Esophagus muscularis mucosa (tissue), 4 donors: ENCODE measurements at regions not wholly inside any gene's neighbourhood (a gene's known extent, or its start where the extent isn't known, plus 50 kb on each side); places are given as distances from the start of the nearest gene placed in this dataset.

Experiments used
- DNase-seq: peaks from one replicate; pipeline ENCODE4 v3.0.0-alpha.2; 2017; ENCODE audit errors: extremely low spot score
- H3K27ac ChIP-seq, 4 donors: fragments of 200-600 bp; sonication (generic); replicated peaks in 1 of 4; 1 replicate in 3 of 4; 2 replicates in 1 of 4; pipeline ENCODE4 v1.5.1; 2016 to 2019; ENCODE audit warnings: mild to moderate bottlenecking in 1 of 4
- H3K27me3 ChIP-seq, 4 donors: fragments of 200-600 bp; sonication (generic); one replicate each; pipeline versions ENCODE4 v1.5.1 to v1.6.0; 2016 to 2019
- H3K36me3 ChIP-seq, 4 donors: fragments of 200-600 bp; sonication (generic); one replicate each; pipeline ENCODE4 v1.5.1; 2016 to 2019
- H3K4me1 ChIP-seq, 4 donors: fragments of 200-600 bp; sonication (generic); one replicate each; pipeline ENCODE4 v1.5.1; 2016 to 2019
- H3K4me3 ChIP-seq, 4 donors: fragments of 200-600 bp; sonication (generic); 1 replicate in 2 of 4; 2 replicates in 2 of 4; pipeline ENCODE4 v1.5.1; 2016 to 2019; ENCODE audit warnings: mild to moderate bottlenecking in 4 of 4, moderate library complexity in 1 of 4
- H3K9me3 ChIP-seq, 4 donors: fragments of 200-600 bp; sonication (generic); 1 replicate in 3 of 4; 2 replicates in 1 of 4; pipeline ENCODE4 v1.5.1; 2016 to 2019
- CTCF ChIP-seq, 3 experiments: fragments of 200-600 bp in 2 of 3; fragments of 450-650 bp in 1 of 3; sonication (generic) in 2 of 3; IDR thresholded peaks; one replicate each; pipeline ENCODE4 v1.5.1; 2017 to 2019; ENCODE audit warnings: antibody characterized with exemption in 3 of 3, mild to moderate bottlenecking in 2 of 3, moderate library complexity in 1 of 3
- EP300 ChIP-seq: sonication (generic); formaldehyde crosslinking; IDR thresholded peaks from one replicate; pipeline ENCODE4 v1.6.1; 2017; ENCODE audit warnings: antibody characterized with exemption
- POLR2A ChIP-seq: fragments of 450-650 bp; IDR thresholded peaks from one replicate; pipeline ENCODE4 v1.6.1; 2017; ENCODE audit warnings: antibody characterized with exemption, moderate library complexity, mild to moderate bottlenecking, low read depth
- POLR2AphosphoS5 ChIP-seq, 2 donors: sonication (generic); formaldehyde crosslinking; IDR thresholded peaks; one replicate each; pipeline ENCODE4 v1.6.1; 2017; ENCODE audit warnings: antibody characterized with exemption in 2 of 2
- WGBS: methylation state at CpG from one replicate; pipeline ENCODE4 v1.1.5; 2018; 5-methylcytosine and 5-hydroxymethylcytosine counted together
- intact Hi-C: fragments of 100-400 bp; cut with DNase I; formaldehyde crosslinking; loops from one replicate; pipeline ENCODE4 v1.15.1; 2023

- H3K9me3 ChIP-seq: no peaks in the 10 kb centered on the region
- no peaks in the 10 kb centered on the region for H3K36me3 ChIP-seq
- H3K4me3 ChIP-seq: no peak overlapping the region
- intact Hi-C loops: no loop called here
- TF ChIP-seq CTCF (IDR thresholded peaks at IDR 0.05) (no peak), EP300 (no peak), POLR2AphosphoS5 (IDR thresholded peaks at IDR 0.05) (no peak), POLR2A (no peak)
- H3K27ac ChIP-seq: no peak overlapping the region
- H3K4me1 ChIP-seq: no peaks in the 10 kb centered on the region
- no peaks in the 10 kb centered on the region for H3K27me3 ChIP-seq
- WGBS: 86% methylated on average over 7 of the region's 7 CpGs
- DNase-seq: no peak
These were observed 559.4 kb upstream of the KCND2 start for GRCh38 chr7:119713606-119714005.

- TF ChIP-seq POLR2AphosphoS5 (IDR thresholded peaks at IDR 0.05) (no peak), CTCF (IDR thresholded peaks at IDR 0.05) (no peak), POLR2A (no peak), EP300 (no peak)
- H3K27ac ChIP-seq: no peak overlapping the region
- no peaks in the 10 kb centered on the region for H3K4me1 ChIP-seq
- no peaks in the 10 kb centered on the region for H3K27me3 ChIP-seq
- intact Hi-C loops: no loop called here
- 0% methylated on average over 1 of the region's 1 CpG for WGBS
- H3K4me3 ChIP-seq: no peak overlapping the region
- no peak for DNase-seq
- no peaks in the 10 kb centered on the region for H3K36me3 ChIP-seq
- H3K9me3 ChIP-seq: no peaks in the 10 kb centered on the region
These were observed 552.4 kb upstream of the KCND2 start for GRCh38 chr7:119720541-119720940.

- no peak for TF ChIP-seq CTCF (IDR thresholded peaks at IDR 0.05)
- H3K27ac ChIP-seq: no peak overlapping the region
- H3K36me3 ChIP-seq: no peaks in the 10 kb centered on the region
- no peak for DNase-seq
- H3K27me3 ChIP-seq: no peaks in the 10 kb centered on the region
- H3K9me3 ChIP-seq: no peaks in the 10 kb centered on the region
- H3K4me1 ChIP-seq: no peaks in the 10 kb centered on the region
- intact Hi-C loops: no loop called here
- no peak overlapping the region for H3K4me3 ChIP-seq
- 71% methylated on average over 13 of the region's 13 CpGs for WGBS
These were observed 548.8 kb upstream of the KCND2 start for GRCh38 chr7:119724041-119724792.

GRCh38 chr7:119733127-119733879, 539.7 kb upstream of the KCND2 start:
- no peak for TF ChIP-seq EP300
- no peak for TF ChIP-seq POLR2A
- TF ChIP-seq CTCF (IDR thresholded peaks at IDR 0.05): no peak
- no peak for TF ChIP-seq POLR2AphosphoS5 (IDR thresholded peaks at IDR 0.05)
- H3K4me3 ChIP-seq: no peak overlapping the region
- intact Hi-C loops: no loop called here
- no peak overlapping the region for H3K27ac ChIP-seq
- no peaks in the 10 kb centered on the region for H3K36me3 ChIP-seq
- H3K9me3 ChIP-seq: no peaks in the 10 kb centered on the region
- no peaks in the 10 kb centered on the region for H3K27me3 ChIP-seq
- H3K4me1 ChIP-seq: no peaks in the 10 kb centered on the region
- no peak for DNase-seq
- WGBS: 68% methylated on average over 4 of the region's 4 CpGs
